Fibroblast of peridontal ligament (primary cell): ENCODE measurements at regions not wholly inside any gene's neighbourhood (a gene's known extent, or its start where the extent isn't known, plus 50 kb on each side); places are given as distances from the start of the nearest gene placed in this dataset.
A peak's percentile ranks its signal among the peaks of the same experiment; 100 is the strongest.

ENCODE experiments used
- DNase-seq: peaks from one replicate; pipeline ENCODE4 v3.0.0-alpha.2; 2010; ENCODE audit errors: extremely low read depth

GRCh38 chr16:86214326-86215232 lies 295.7 kb upstream of the FOXF1 start:
- DNase-seq, result no peak

GRCh38 chr16:86215233-86215978 lies 294.9 kb upstream of the FOXF1 start:
- DNase-seq, result no peak

GRCh38 chr16:86215979-86216585 lies 294.2 kb upstream of the FOXF1 start:
- no peak for DNase-seq

GRCh38 chr16:86216591-86216990 lies 293.7 kb upstream of the FOXF1 start:
- no peak for DNase-seq

- no peak for DNase-seq
Measured at GRCh38 chr16:86217001-86217890, 293.1 kb upstream of the FOXF1 start.

- DNase-seq, result no peak
Measured at GRCh38 chr16:86217891-86218270, 292.4 kb upstream of the FOXF1 start.

- no peak for DNase-seq
Measured at GRCh38 chr16:86218479-86219170, 291.7 kb upstream of the FOXF1 start.

- DNase-seq, result peak; percentile 61
Measured at GRCh38 chr16:86219655-86220445, 290.5 kb upstream of the FOXF1 start.

GRCh38 chr16:86220561-86220960 lies 289.8 kb upstream of the FOXF1 start:
- peak; percentile 75 for DNase-seq

- DNase-seq, result peak; percentile 72
Measured at GRCh38 chr16:86221085-86221484, 289.2 kb upstream of the FOXF1 start.

GRCh38 chr16:86222547-86222946 lies 287.8 kb upstream of the FOXF1 start:
- DNase-seq, result peak; percentile 83

- peak; percentile 99 for DNase-seq
Measured at GRCh38 chr16:86222965-86223551, 287.3 kb upstream of the FOXF1 start.

GRCh38 chr16:86224126-86224525 lies 286.2 kb upstream of the FOXF1 start:
- no peak for DNase-seq

- no peak for DNase-seq
Measured at GRCh38 chr16:86224629-86225028, 285.7 kb upstream of the FOXF1 start.

- DNase-seq, result peak; percentile 20
Measured at GRCh38 chr16:86225905-86226371, 284.4 kb upstream of the FOXF1 start.

- no peak for DNase-seq
Measured at GRCh38 chr16:86227041-86227440, 283.3 kb upstream of the FOXF1 start.

- peak; percentile 92 for DNase-seq
Measured at GRCh38 chr16:86227801-86228200, 282.5 kb upstream of the FOXF1 start.

GRCh38 chr16:86228713-86229112 lies 281.6 kb upstream of the FOXF1 start:
- DNase-seq, result no peak

GRCh38 chr16:86229283-86229682 lies 281.0 kb upstream of the FOXF1 start:
- no peak for DNase-seq
